ENCODE measurements at regions not wholly inside any gene's neighbourhood (a gene's known extent, or its start where the extent isn't known, plus 50 kb on each side); places are given as distances from the start of the nearest gene placed in this dataset.
"Not testable (repeated sequence)": the region's sequence is repeated elsewhere in the genome, so short reads cannot be mapped to it uniquely, and the experiment has no call there.

- Histone ChIP-seq H3K4me1 (no peaks in the 10 kb centered on the region), H3K27ac (no peak overlapping the region), H3K36me3 (no peaks in the 10 kb centered on the region), H3K4me3 (no peak overlapping the region), H3K27me3 (no peaks in the 10 kb centered on the region), H3K9me3 (no peaks in the 10 kb centered on the region)
- TF ChIP-seq POLR2A (IDR thresholded peaks at IDR 0.05) (no peak), CTCF (IDR thresholded peaks at IDR 0.05) (no peak), EP300 (IDR thresholded peaks at IDR 0.05) (no peak)
- no peak for DNase-seq (ENCODE audit: low spot score in 2 of 2)
- WGBS, 2 donors = 78% methylated on average over 8 of the region's 8 CpGs
Measured at GRCh38 chr10:84706875-84707274, 378.5 kb downstream of the CCSER2 start.

- Histone ChIP-seq H3K4me3 (no peak overlapping the region), H3K27me3 (no peaks in the 10 kb centered on the region), H3K9me3 (peaks cover 0 to 5% (median 0%) of the 10 kb centered on the region in 4 donors), H3K4me1 (no peaks in the 10 kb centered on the region), H3K27ac (no peak overlapping the region), H3K36me3 (no peaks in the 10 kb centered on the region)
- TF ChIP-seq POLR2A (IDR thresholded peaks at IDR 0.05) (no peak), CTCF (IDR thresholded peaks at IDR 0.05) (peak in 1 of 5 experiments; percentile 9), EP300 (IDR thresholded peaks at IDR 0.05) (no peak)
- DNase-seq (ENCODE audit: low spot score in 2 of 2) = no peak
- 29 to 36% methylated on average over 2 of the region's 2 CpGs for WGBS, 2 donors
Measured at GRCh38 chr10:84715911-84716310, 387.5 kb downstream of the CCSER2 start.

GRCh38 chr10:84718877-84719616, 390.7 kb downstream of the CCSER2 start:
- TF ChIP-seq POLR2A (IDR thresholded peaks at IDR 0.05) (no peak), EP300 (IDR thresholded peaks at IDR 0.05) (no peak), CTCF (IDR thresholded peaks at IDR 0.05) (no peak)
- no peaks in the 10 kb centered on the region for H3K36me3 ChIP-seq
- 73 to 77% methylated on average over 3 of the region's 3 CpGs for WGBS, 2 donors
- no peaks in the 10 kb centered on the region for H3K4me1 ChIP-seq
- no peaks in the 10 kb centered on the region for H3K27me3 ChIP-seq
- H3K27ac ChIP-seq = no peak overlapping the region
- no peak overlapping the region for H3K4me3 ChIP-seq
- DNase-seq (ENCODE audit: low spot score in 2 of 2) = no peak
- peaks cover 0 to 5% (median 0%) of the 10 kb centered on the region in 4 donors for H3K9me3 ChIP-seq

GRCh38 chr10:84719687-84720086, 391.3 kb downstream of the CCSER2 start:
- DNase-seq (ENCODE audit: low spot score in 2 of 2) = no peak
- H3K27ac ChIP-seq = no peak overlapping the region
- TF ChIP-seq POLR2A (IDR thresholded peaks at IDR 0.05) (no peak), CTCF (IDR thresholded peaks at IDR 0.05) (no peak), EP300 (IDR thresholded peaks at IDR 0.05) (no peak)
- H3K4me1 ChIP-seq = no peaks in the 10 kb centered on the region
- WGBS, 2 donors = 61 to 62% methylated on average over 1 of the region's 1 CpG
- peaks cover 0 to 1% (median 0%) of the 10 kb centered on the region in 4 donors for H3K9me3 ChIP-seq
- no peak overlapping the region for H3K4me3 ChIP-seq
- H3K27me3 ChIP-seq = no peaks in the 10 kb centered on the region
- no peaks in the 10 kb centered on the region for H3K36me3 ChIP-seq

- Histone ChIP-seq H3K27me3 (no peaks in the 10 kb centered on the region), H3K4me1 (no peaks in the 10 kb centered on the region), H3K27ac (no peak overlapping the region), H3K4me3 (no peak overlapping the region), H3K36me3 (no peaks in the 10 kb centered on the region), H3K9me3 (peaks cover 0 to 2% (median 0%) of the 10 kb centered on the region in 4 donors)
- no peak for DNase-seq (ENCODE audit: low spot score in 2 of 2)
- WGBS, 2 donors = 78 to 81% methylated on average over 1 to 5 of the region's 5 CpGs
- TF ChIP-seq EP300 (IDR thresholded peaks at IDR 0.05) = no peak
- no peak for TF ChIP-seq CTCF (IDR thresholded peaks at IDR 0.05)
- TF ChIP-seq POLR2A (IDR thresholded peaks at IDR 0.05) = no peak
Measured at GRCh38 chr10:84727398-84727797, 399.0 kb downstream of the CCSER2 start.

GRCh38 chr10:84739126-84739525, 410.7 kb downstream of the CCSER2 start:
- H3K4me1 ChIP-seq; DNase-seq (ENCODE audit: low spot score in 2 of 2); H3K36me3 ChIP-seq; H3K4me3 ChIP-seq; H3K27ac ChIP-seq; H3K27me3 ChIP-seq; H3K9me3 ChIP-seq: not testable (repeated sequence)
- 70 to 71% methylated on average over 9 of the region's 9 CpGs for WGBS, 2 donors
